Peyer's patch (tissue), 4 donors: ENCODE measurements at regions not wholly inside any gene's neighbourhood (a gene's known extent, or its start where the extent isn't known, plus 50 kb on each side); places are given as distances from the start of the nearest gene placed in this dataset.

Experiments used
- POLR2A ChIP-seq, 2 donors: fragments of 450-650 bp; IDR thresholded peaks; one replicate each; pipeline ENCODE4 v1.5.1; 2017; ENCODE audit warnings: antibody characterized with exemption in 2 of 2, mild to moderate bottlenecking in 2 of 2, moderate library complexity in 2 of 2
- TF ChIP-seq, protein P1 (sequence below), 6 experiments: fragments of 450-650 bp in 4 of 6; fragments of 200-600 bp in 2 of 6; sonication (generic) in 1 of 6; IDR thresholded peaks; one replicate each; pipeline ENCODE4 v1.5.1; 2017 to 2019; ENCODE audit warnings: antibody characterized with exemption in 6 of 6, mild to moderate bottlenecking in 3 of 6, moderate library complexity in 1 of 6

DNA sequence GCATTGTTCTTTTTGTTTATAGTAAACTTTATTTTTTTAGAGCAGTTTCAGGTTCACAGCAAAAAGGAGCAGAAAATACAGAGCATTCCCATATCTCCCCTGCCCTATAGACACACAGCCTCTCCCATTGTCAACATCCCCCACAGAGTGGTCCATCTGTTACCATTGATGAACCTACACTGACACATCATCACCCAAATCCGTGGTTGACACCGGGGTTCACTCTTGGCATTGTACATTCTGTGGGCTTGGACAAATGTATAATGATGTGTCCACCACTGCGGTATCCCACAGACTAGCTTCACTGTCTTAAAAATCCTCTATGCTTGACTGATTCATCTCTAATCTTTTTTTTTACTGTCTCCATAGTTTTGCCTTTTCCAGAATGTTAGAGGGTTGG, 120.7 kb upstream of the SPATA31C2 start:
- TF ChIP-seq, protein P1, sequence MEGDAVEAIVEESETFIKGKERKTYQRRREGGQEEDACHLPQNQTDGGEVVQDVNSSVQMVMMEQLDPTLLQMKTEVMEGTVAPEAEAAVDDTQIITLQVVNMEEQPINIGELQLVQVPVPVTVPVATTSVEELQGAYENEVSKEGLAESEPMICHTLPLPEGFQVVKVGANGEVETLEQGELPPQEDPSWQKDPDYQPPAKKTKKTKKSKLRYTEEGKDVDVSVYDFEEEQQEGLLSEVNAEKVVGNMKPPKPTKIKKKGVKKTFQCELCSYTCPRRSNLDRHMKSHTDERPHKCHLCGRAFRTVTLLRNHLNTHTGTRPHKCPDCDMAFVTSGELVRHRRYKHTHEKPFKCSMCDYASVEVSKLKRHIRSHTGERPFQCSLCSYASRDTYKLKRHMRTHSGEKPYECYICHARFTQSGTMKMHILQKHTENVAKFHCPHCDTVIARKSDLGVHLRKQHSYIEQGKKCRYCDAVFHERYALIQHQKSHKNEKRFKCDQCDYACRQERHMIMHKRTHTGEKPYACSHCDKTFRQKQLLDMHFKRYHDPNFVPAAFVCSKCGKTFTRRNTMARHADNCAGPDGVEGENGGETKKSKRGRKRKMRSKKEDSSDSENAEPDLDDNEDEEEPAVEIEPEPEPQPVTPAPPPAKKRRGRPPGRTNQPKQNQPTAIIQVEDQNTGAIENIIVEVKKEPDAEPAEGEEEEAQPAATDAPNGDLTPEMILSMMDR (IDR thresholded peaks at IDR 0.05) = no peak
- TF ChIP-seq POLR2A (IDR thresholded peaks at IDR 0.05) = no peak
